ENCODE measurements at regions not wholly inside any gene's neighbourhood (a gene's known extent, or its start where the extent isn't known, plus 50 kb on each side); places are given as distances from the start of the nearest gene placed in this dataset.

DNA sequence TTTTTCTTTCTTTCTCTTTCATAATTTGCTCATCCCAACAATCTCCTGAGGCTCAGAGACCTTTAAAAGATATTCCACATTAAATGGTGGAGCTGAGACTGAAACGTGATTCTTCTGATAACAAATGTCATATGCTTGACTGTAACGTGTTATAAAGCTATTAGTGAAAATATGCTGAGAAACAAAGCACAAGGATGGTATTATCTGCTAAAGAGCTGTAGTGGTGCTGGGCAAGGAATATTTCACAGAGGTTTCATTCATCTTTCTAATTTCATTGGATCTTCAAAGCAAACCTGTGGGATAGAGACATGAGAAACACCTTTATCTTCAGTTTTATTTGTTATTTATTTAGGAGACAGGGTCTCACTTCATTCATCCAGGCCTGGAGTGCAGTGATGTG is 98.1 kb upstream of the WLS start:
- Histone ChIP-seq H3K36me3 (ENCODE audit: control insufficient read depth, low read depth, low read length) (no peaks in the 10 kb centered on the region), H3K27me3 (ENCODE audit: control insufficient read depth, insufficient read depth, low read length) (no peaks in the 10 kb centered on the region), H3K27ac (ENCODE audit: low read length) (no peak overlapping the region), H3K4me1 (ENCODE audit: control insufficient read depth, low read depth, low read length) (no peaks in the 10 kb centered on the region), H3K9ac (ENCODE audit: low read length) (no peak overlapping the region), H3K9me3 (ENCODE audit: control insufficient read depth, low read depth, low read length) (no peaks in the 10 kb centered on the region), H3K4me3 (ENCODE audit: low read length) (no peak overlapping the region)

DNA sequence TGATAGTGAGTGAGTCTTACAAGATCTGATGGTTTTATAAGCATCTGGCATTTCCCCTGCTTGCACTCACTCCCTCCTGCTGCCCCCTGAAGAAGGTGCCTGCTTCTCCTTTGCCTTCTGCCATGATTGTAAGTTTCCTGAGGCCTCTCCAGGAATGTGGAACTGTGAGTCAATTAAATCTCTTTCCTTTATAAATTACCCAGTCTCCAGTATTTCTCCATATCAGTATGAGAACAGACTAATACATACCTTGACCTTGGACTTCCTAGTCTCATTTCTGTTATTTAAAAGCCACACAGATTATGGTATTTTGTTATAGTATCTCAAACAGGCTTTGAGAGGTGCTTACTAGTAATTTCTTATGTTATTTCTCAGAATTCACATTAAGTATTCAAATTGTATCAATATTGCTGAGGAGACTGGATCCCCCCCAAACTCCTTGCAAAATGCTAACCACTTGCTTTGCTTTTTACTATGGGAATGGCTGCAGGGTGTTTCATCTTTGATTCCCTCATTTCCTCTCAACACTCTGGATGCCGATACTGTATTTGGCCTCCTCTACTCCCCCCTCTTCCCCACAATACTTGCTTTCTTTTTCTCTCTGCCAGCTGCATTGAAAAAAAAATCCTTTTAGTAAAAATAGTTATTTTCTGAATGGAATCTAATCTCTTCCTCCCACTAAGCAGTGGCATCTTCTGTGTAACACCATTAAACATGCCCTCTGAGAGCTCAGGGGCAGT is 96.9 kb upstream of the WLS start:
- no peaks in the 10 kb centered on the region for H3K4me1 ChIP-seq (ENCODE audit: control insufficient read depth, low read depth, low read length)
- H3K27ac ChIP-seq (ENCODE audit: low read length), result no peak overlapping the region
- H3K9ac ChIP-seq (ENCODE audit: low read length), result no peak overlapping the region

DNA sequence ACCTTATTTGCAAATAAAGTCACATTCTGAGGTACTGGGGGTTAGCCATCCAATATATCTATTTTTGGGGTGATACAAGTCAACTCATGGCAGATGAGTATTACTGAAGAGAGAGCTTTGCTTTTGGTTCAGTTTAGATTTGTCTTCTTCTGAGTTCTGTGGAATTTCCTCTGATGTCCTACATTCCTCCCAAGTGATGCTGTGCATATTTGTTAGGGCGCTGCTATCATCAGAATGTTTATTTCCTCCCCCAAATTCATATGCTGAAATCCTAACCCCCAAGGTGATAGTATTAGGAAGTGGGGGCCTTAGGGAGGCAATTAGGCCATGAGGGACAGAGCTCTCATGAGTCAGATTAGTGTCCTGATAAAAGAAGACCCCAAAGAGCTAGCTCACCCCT is 96.2 kb upstream of the WLS start:
- Histone ChIP-seq H3K36me3 (ENCODE audit: control insufficient read depth, low read depth, low read length) (no peaks in the 10 kb centered on the region), H3K4me3 (ENCODE audit: low read length) (no peak overlapping the region), H3K27ac (ENCODE audit: low read length) (no peak overlapping the region), H3K4me1 (ENCODE audit: control insufficient read depth, low read depth, low read length) (no peaks in the 10 kb centered on the region), H3K27me3 (ENCODE audit: control insufficient read depth, insufficient read depth, low read length) (no peaks in the 10 kb centered on the region), H3K9ac (ENCODE audit: low read length) (no peak overlapping the region), H3K9me3 (ENCODE audit: control insufficient read depth, low read depth, low read length) (no peaks in the 10 kb centered on the region)

More for the DNA sequence above, 96.9 kb upstream of the WLS start:
- Histone ChIP-seq H3K27me3 (ENCODE audit: control insufficient read depth, insufficient read depth, low read length) (no peaks in the 10 kb centered on the region), H3K36me3 (ENCODE audit: control insufficient read depth, low read depth, low read length) (no peaks in the 10 kb centered on the region), H3K9me3 (ENCODE audit: control insufficient read depth, low read depth, low read length) (no peaks in the 10 kb centered on the region), H3K4me3 (ENCODE audit: low read length) (no peak overlapping the region)

DNA sequence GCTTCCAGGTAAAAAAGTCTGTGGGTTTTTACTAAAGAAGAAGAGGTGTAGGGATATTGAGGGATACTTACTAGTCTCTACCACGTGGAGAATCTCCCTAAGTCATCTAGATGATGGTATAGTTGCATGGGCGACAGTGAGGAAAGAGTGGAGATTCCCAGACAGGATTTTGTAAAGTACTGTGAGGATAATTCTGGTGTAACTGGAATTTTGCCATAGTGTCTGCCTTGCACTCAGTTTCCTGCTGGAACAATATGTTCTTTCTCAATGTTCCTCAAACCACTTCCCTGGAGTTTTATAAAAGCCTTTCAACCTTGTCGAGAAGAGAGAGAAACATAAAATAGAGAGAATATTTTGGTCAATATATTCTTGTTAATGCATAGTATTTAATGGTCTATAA is 95.1 kb upstream of the WLS start:
- no peak overlapping the region for H3K27ac ChIP-seq (ENCODE audit: low read length)
- no peak overlapping the region for H3K9ac ChIP-seq (ENCODE audit: low read length)
- no peak overlapping the region for H3K4me3 ChIP-seq (ENCODE audit: low read length)
- H3K9me3 ChIP-seq (ENCODE audit: control insufficient read depth, low read depth, low read length), result no peaks in the 10 kb centered on the region
- no peaks in the 10 kb centered on the region for H3K4me1 ChIP-seq (ENCODE audit: control insufficient read depth, low read depth, low read length)
- no peaks in the 10 kb centered on the region for H3K36me3 ChIP-seq (ENCODE audit: control insufficient read depth, low read depth, low read length)
- H3K27me3 ChIP-seq (ENCODE audit: control insufficient read depth, insufficient read depth, low read length), result no peaks in the 10 kb centered on the region

DNA sequence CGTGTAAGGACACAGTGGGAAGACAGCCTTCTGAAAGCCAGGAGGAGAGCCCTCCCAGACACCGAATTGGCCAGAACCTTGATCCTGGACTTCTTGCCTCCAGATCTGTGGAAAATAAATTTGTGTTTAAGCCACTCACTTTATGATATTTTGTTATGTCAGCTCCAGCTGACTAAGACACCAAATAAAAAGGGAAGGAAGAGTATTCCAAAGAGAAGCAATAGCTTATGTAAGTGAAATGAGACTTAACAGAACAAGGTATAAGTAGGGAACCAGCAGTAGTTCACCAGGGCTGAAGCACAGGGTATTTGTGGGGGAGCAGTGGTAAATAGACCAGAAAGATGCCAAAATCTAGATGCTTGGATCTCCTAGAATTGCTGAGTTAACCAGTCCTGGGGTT is 94.2 kb upstream of the WLS start:
- H3K9ac ChIP-seq (ENCODE audit: low read length), result no peak overlapping the region
- H3K27ac ChIP-seq (ENCODE audit: low read length), result no peak overlapping the region
- H3K4me3 ChIP-seq (ENCODE audit: low read length), result no peak overlapping the region
- no peaks in the 10 kb centered on the region for H3K9me3 ChIP-seq (ENCODE audit: control insufficient read depth, low read depth, low read length)
- no peaks in the 10 kb centered on the region for H3K4me1 ChIP-seq (ENCODE audit: control insufficient read depth, low read depth, low read length)
- no peaks in the 10 kb centered on the region for H3K27me3 ChIP-seq (ENCODE audit: control insufficient read depth, insufficient read depth, low read length)
- H3K36me3 ChIP-seq (ENCODE audit: control insufficient read depth, low read depth, low read length), result no peaks in the 10 kb centered on the region

DNA sequence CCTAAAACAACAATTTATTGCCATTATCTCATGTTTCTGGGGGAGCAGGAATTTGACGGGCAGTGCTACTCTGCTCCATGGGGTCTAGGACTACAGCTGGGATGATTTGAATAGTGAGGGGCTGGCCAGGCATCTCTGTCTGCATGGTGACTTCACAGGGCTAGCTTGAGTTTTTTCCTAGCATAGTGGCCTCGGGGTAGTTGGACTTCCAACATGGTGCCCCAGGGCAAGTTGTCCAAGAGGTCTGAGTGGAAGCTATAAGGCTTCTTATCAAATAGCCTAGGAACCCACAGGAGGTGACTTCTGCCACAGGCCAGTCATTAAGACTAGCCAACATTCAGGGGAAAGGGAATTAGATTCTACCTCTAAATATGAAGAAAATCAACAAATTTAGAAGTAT is 92.0 kb upstream of the WLS start:
- H3K9ac ChIP-seq (ENCODE audit: low read length), result no peak overlapping the region

DNA sequence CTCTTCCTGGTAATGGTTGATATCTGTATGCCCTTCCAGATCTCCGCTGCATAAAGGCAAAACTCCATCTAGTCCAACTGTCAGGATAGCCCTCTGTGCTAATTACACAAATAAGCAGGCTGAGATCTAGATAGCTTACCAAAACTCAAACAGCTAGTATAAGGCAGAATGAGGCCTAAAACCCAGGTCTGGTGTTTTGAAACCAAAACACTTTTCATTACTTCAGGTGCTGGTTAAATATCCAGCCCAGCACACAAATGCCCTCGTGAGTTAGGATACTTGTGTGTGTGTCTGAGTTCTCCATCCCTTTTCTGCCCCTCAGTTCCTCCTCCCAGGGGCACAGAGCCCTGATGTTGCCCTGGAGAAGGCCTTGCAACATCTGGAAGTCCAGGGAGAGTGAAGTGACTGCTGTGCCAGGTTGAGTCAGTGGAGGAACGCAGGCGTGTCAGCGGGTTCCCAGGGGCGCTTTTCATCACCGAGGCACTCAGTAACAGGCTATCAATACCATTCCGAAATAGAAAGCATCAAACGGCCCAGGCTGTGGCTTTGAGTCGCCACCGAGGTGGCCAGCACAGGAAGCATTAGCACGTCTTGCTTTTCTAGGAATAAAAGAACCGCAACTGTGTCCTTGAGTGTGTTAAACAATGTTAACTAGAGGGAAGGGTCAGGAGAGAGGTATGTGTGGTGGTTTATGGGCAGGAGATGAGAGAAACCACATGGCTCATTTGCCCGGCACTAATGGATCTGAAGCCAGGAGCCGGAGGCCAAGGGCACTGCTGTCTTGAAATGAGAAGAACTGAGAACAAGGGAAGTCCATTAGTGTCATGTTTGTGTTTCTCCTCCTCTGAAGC is 90.7 kb upstream of the WLS start:
- H3K36me3 ChIP-seq (ENCODE audit: control insufficient read depth, low read depth, low read length), result no peaks in the 10 kb centered on the region
- no peak overlapping the region for H3K4me3 ChIP-seq (ENCODE audit: low read length)
- H3K9me3 ChIP-seq (ENCODE audit: control insufficient read depth, low read depth, low read length), result no peaks in the 10 kb centered on the region
- H3K27me3 ChIP-seq (ENCODE audit: control insufficient read depth, insufficient read depth, low read length), result no peaks in the 10 kb centered on the region
- H3K9ac ChIP-seq (ENCODE audit: low read length), result no peak overlapping the region
- H3K27ac ChIP-seq (ENCODE audit: low read length), result no peak overlapping the region
- H3K4me1 ChIP-seq (ENCODE audit: control insufficient read depth, low read depth, low read length), result peaks cover 4% of the 10 kb centered on the region

More for the DNA sequence above, 92.0 kb upstream of the WLS start:
- Histone ChIP-seq H3K27ac (ENCODE audit: low read length) (no peak overlapping the region), H3K36me3 (ENCODE audit: control insufficient read depth, low read depth, low read length) (no peaks in the 10 kb centered on the region), H3K9me3 (ENCODE audit: control insufficient read depth, low read depth, low read length) (no peaks in the 10 kb centered on the region), H3K4me1 (ENCODE audit: control insufficient read depth, low read depth, low read length) (peaks cover 4% of the 10 kb centered on the region), H3K27me3 (ENCODE audit: control insufficient read depth, insufficient read depth, low read length) (no peaks in the 10 kb centered on the region), H3K4me3 (ENCODE audit: low read length) (no peak overlapping the region)

DNA sequence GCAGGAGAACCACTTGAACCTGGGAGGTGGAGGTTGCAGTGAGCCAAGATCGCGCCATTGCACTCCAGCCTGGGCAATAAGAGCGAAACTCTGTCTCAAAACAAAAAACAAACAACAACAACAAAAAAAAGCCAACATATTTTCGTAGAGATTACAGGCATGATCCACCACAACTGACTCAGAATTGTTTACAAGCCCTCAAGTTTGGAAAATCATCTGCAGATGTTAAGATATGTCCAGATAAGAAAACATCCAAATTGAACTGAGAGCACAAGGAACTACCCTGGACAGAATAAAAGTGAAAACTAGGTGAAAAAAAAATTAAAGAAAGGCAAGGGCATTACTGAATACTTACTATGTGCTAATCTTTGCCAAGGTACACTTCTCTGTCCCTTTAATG is 89.8 kb upstream of the WLS start:
- H3K9ac ChIP-seq (ENCODE audit: low read length), result no peak overlapping the region

DNA sequence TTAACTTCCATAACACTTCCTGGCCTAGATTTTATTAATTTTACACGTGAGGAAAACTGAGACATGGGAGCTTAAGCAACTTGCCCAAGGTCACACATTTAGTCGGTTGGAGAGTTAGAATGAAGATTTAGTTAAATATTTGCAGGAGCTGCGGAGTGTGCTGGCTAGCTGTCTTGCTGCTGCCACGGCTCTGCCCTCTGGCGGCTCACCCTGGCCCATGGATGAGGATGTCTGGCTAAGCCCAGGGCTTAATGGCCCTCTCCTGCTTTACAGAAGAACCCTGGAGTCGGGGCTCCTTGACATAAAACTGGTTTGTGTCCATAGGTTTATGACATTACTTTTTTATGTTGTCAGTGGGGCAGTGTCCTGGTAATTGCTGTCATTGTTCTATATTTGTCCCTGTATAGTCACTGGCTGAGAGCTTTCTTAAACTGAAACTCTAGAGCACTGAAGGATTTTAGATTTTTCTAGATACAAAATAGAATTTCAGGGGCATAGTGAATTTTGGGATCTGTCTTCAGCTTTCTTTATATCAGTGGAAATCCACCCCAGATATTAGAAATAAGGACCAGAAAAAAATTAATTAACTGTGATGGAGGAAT is 88.9 kb upstream of the WLS start:
- H3K4me1 ChIP-seq (ENCODE audit: control insufficient read depth, low read depth, low read length), result peaks cover 4% of the 10 kb centered on the region
- no peak overlapping the region for H3K27ac ChIP-seq (ENCODE audit: low read length)
- no peak overlapping the region for H3K9ac ChIP-seq (ENCODE audit: low read length)
- H3K36me3 ChIP-seq (ENCODE audit: control insufficient read depth, low read depth, low read length), result no peaks in the 10 kb centered on the region
- H3K4me3 ChIP-seq (ENCODE audit: low read length), result no peak overlapping the region
- no peaks in the 10 kb centered on the region for H3K27me3 ChIP-seq (ENCODE audit: control insufficient read depth, insufficient read depth, low read length)
- H3K9me3 ChIP-seq (ENCODE audit: control insufficient read depth, low read depth, low read length), result no peaks in the 10 kb centered on the region

More for the DNA sequence above, 89.8 kb upstream of the WLS start:
- Histone ChIP-seq H3K27me3 (ENCODE audit: control insufficient read depth, insufficient read depth, low read length) (no peaks in the 10 kb centered on the region), H3K4me1 (ENCODE audit: control insufficient read depth, low read depth, low read length) (peaks cover 4% of the 10 kb centered on the region), H3K27ac (ENCODE audit: low read length) (no peak overlapping the region), H3K9me3 (ENCODE audit: control insufficient read depth, low read depth, low read length) (no peaks in the 10 kb centered on the region), H3K4me3 (ENCODE audit: low read length) (no peak overlapping the region), H3K36me3 (ENCODE audit: control insufficient read depth, low read depth, low read length) (no peaks in the 10 kb centered on the region)

DNA sequence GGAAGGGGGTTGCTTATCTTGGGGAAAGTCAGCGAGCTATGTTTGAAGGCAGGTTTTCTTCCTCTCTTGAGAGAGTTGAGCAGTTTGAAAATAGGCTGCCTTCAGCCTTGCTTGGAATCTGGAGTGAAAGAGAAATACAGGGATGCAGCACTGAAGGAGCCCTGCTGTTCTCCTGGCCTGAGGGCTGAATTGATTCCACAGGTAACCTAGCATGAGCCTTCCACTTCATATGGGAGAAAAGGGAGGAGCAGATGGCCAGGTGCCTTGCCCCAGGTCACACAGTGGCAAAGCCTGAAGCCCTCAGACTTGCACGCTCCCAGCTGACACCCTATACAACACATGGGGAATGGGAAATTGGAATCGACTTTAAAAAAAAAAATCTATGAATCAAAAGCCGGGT is 88.0 kb upstream of the WLS start:
- Histone ChIP-seq H3K4me1 (ENCODE audit: control insufficient read depth, low read depth, low read length) (peaks cover 4% of the 10 kb centered on the region), H3K9me3 (ENCODE audit: control insufficient read depth, low read depth, low read length) (no peaks in the 10 kb centered on the region), H3K36me3 (ENCODE audit: control insufficient read depth, low read depth, low read length) (no peaks in the 10 kb centered on the region), H3K27me3 (ENCODE audit: control insufficient read depth, insufficient read depth, low read length) (no peaks in the 10 kb centered on the region), H3K9ac (ENCODE audit: low read length) (no peak overlapping the region), H3K27ac (ENCODE audit: low read length) (no peak overlapping the region), H3K4me3 (ENCODE audit: low read length) (no peak overlapping the region)

DNA sequence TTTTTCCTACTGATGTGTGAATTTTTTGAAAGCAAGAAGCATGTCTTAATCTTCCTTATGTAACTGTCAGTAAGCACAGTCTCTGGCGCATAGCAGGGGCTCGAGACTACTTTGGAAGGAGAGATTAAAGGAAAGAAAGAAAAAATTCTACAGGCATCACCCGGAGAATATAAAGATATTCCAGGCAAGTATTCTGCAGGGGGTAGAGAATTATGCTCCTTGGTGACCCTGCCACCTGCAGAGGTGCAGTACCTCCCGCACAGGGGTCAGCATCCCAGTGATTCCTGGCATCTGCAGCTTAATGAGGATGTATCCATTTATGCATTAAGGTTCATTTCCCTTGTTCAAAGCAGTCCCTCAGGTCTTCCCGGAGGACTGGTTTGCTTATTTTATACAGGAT is 87.6 kb upstream of the WLS start:
- no peak overlapping the region for H3K4me3 ChIP-seq (ENCODE audit: low read length)

More for the DNA sequence above, 87.6 kb upstream of the WLS start:
- Histone ChIP-seq H3K4me1 (ENCODE audit: control insufficient read depth, low read depth, low read length) (peaks cover 4% of the 10 kb centered on the region), H3K27ac (ENCODE audit: low read length) (no peak overlapping the region), H3K9ac (ENCODE audit: low read length) (no peak overlapping the region), H3K9me3 (ENCODE audit: control insufficient read depth, low read depth, low read length) (no peaks in the 10 kb centered on the region), H3K27me3 (ENCODE audit: control insufficient read depth, insufficient read depth, low read length) (no peaks in the 10 kb centered on the region), H3K36me3 (ENCODE audit: control insufficient read depth, low read depth, low read length) (no peaks in the 10 kb centered on the region)
